ENCODE measurements at regions not wholly inside any gene's neighbourhood (a gene's known extent, or its start where the extent isn't known, plus 50 kb on each side); places are given as distances from the start of the nearest gene placed in this dataset.
"Not testable (repeated sequence)": the region's sequence is repeated elsewhere in the genome, so short reads cannot be mapped to it uniquely, and the experiment has no call there.

GRCh38 chrX:129323115-129323514, 200.2 kb downstream of the SMARCA1 start:
- Histone ChIP-seq H3K4me3 (ENCODE audit: low read depth, low read length) (no peak overlapping the region), H3K36me3 (no peaks in the 10 kb centered on the region), H3K27me3 (ENCODE audit: insufficient read depth, low read depth, severe bottlenecking) (no peaks in the 10 kb centered on the region), H3K27ac (no peak overlapping the region), H3K9me3 (ENCODE audit: severe bottlenecking) (no peaks in the 10 kb centered on the region)
- no peak for TF ChIP-seq CTCF (IDR thresholded peaks at IDR 0.05; ENCODE audit: low read depth, low read length)
- DNase-seq = no peak

GRCh38 chrX:129318375-129318774, 204.9 kb downstream of the SMARCA1 start:
- peak; percentile 14; the same call in 1 of the 2 replicates for TF ChIP-seq CTCF (IDR thresholded peaks at IDR 0.05; ENCODE audit: low read depth, low read length)
- no peak overlapping the region for H3K4me3 ChIP-seq (ENCODE audit: low read depth, low read length)
- H3K27me3 ChIP-seq (ENCODE audit: insufficient read depth, low read depth, severe bottlenecking) = no peaks in the 10 kb centered on the region
- H3K9me3 ChIP-seq (ENCODE audit: severe bottlenecking) = no peaks in the 10 kb centered on the region
- no peak for DNase-seq
- H3K36me3 ChIP-seq = no peaks in the 10 kb centered on the region
- no peak overlapping the region for H3K27ac ChIP-seq

DNA sequence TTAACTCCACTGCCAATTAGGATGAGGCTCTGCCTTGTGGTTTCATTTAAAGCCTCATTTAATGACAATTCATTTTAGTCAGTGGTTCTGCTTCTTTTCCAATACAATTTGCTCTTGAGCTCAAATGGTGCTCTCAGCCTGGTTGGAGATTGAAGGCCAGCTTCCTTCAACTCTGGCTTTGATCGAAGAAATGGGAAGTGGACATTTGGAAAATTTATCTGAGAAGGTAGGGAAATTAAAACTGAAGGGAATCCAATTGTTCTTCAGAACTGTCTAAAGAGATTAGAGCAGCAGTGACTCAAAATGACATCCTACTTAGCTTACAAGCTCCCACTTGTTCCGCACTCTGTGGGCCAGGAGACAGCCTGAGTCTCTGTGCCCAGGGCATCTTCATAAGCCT, 206.8 kb downstream of the SMARCA1 start:
- Histone ChIP-seq H3K9me3 (ENCODE audit: severe bottlenecking) (no peaks in the 10 kb centered on the region), H3K27ac (no peak overlapping the region), H3K4me3 (ENCODE audit: low read depth, low read length) (no peak overlapping the region), H3K27me3 (ENCODE audit: insufficient read depth, low read depth, severe bottlenecking) (no peaks in the 10 kb centered on the region), H3K36me3 (no peaks in the 10 kb centered on the region)
- no peak for DNase-seq
- no peak for TF ChIP-seq CTCF (IDR thresholded peaks at IDR 0.05; ENCODE audit: low read depth, low read length)

GRCh38 chrX:129310000-129310399, 213.3 kb downstream of the SMARCA1 start:
- no peak for DNase-seq
- TF ChIP-seq CTCF (IDR thresholded peaks at IDR 0.05; ENCODE audit: low read depth, low read length) = no peak
- H3K9me3 ChIP-seq (ENCODE audit: severe bottlenecking) = no peaks in the 10 kb centered on the region
- no peak overlapping the region for H3K27ac ChIP-seq
- no peaks in the 10 kb centered on the region for H3K27me3 ChIP-seq (ENCODE audit: insufficient read depth, low read depth, severe bottlenecking)
- H3K36me3 ChIP-seq = no peaks in the 10 kb centered on the region
- no peak overlapping the region for H3K4me3 ChIP-seq (ENCODE audit: low read depth, low read length)

DNA sequence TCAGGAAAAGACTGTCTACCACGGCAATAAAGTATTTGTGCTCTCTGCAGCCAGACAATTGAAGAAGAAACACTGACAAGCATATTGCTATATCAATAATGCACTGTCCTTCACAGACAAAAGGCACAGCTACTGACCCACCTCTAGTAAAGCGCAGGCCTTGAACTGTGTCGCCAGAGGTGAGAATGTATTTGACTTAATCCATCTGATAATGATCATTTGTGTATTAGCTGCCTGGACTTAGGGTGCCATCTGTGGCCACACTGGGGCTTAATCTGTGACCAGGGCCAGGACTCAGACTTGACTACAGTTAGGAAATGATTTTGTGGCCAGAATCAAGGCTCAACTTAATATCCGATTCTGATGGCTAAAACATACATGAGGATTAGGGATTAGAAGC, 260.4 kb downstream of the SMARCA1 start:
- DNase-seq = peak; percentile 55
- no peak overlapping the region for H3K27ac ChIP-seq
- H3K36me3 ChIP-seq = no peaks in the 10 kb centered on the region
- no peak for TF ChIP-seq CTCF (IDR thresholded peaks at IDR 0.05; ENCODE audit: low read depth, low read length)
- no peak overlapping the region for H3K4me3 ChIP-seq (ENCODE audit: low read depth, low read length)
- H3K9me3 ChIP-seq (ENCODE audit: severe bottlenecking) = no peaks in the 10 kb centered on the region
- no peaks in the 10 kb centered on the region for H3K27me3 ChIP-seq (ENCODE audit: insufficient read depth, low read depth, severe bottlenecking)

DNA sequence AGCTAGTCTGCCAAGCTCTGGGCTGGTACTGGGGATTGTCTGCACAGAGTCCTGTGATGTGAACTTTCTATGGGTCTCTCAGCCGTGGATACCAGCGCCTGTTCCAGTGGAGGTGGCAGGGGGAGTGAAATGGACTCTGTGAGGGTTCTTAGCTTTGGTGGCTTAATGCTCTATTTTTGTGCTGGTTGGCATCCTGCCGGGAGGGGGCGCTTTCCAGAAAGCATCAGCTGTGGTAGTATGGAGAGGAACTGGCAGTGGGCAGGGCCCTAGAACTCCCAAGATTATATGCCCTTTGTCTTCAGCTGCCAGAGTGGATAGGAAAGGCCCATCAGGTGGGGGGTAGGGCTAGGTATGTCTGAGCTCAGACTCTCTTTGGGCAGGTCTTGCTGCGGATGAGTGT, 267.8 kb downstream of the SMARCA1 start:
- H3K27me3 ChIP-seq (ENCODE audit: insufficient read depth, low read depth, severe bottlenecking); H3K9me3 ChIP-seq (ENCODE audit: severe bottlenecking); H3K4me3 ChIP-seq (ENCODE audit: low read depth, low read length); DNase-seq; H3K36me3 ChIP-seq; H3K27ac ChIP-seq: not testable (repeated sequence)
